ELR (cell line): ENCODE measurements at regions not wholly inside any gene's neighbourhood (a gene's known extent, or its start where the extent isn't known, plus 50 kb on each side); places are given as distances from the start of the nearest gene placed in this dataset.
"Not testable (repeated sequence)": the region's sequence is repeated elsewhere in the genome, so short reads cannot be mapped to it uniquely, and the experiment has no call there.

Experiments
- DNase-seq: peaks from one replicate; pipeline ENCODE4 v3.0.0-alpha.2; 2015; ENCODE audit warnings: low read depth

- DNase-seq, result peak; percentile 32
These were observed 283.9 kb upstream of the RIMS1 start for GRCh38 chr6:71602385-71603007.

- DNase-seq, result no peak
These were observed 283.3 kb upstream of the RIMS1 start for GRCh38 chr6:71603021-71603420.

- peak; percentile 14 for DNase-seq
These were observed 277.7 kb upstream of the RIMS1 start for GRCh38 chr6:71608646-71609045.

GRCh38 chr6:71619836-71620235, 266.5 kb upstream of the RIMS1 start:
- no peak for DNase-seq

GRCh38 chr6:71621918-71622519, 264.3 kb upstream of the RIMS1 start:
- DNase-seq, result peak; percentile 52

GRCh38 chr6:71642120-71642519, 244.2 kb upstream of the RIMS1 start:
- DNase-seq, result no peak

- DNase-seq, result no peak
These were observed 243.6 kb upstream of the RIMS1 start for GRCh38 chr6:71642793-71643192.

GRCh38 chr6:71645299-71645698, 241.1 kb upstream of the RIMS1 start:
- DNase-seq, result no peak

GRCh38 chr6:71649915-71650314, 236.4 kb upstream of the RIMS1 start:
- peak; percentile 1 for DNase-seq

- DNase-seq, result no peak
These were observed 234.7 kb upstream of the RIMS1 start for GRCh38 chr6:71651636-71652035.

- no peak for DNase-seq
These were observed 230.2 kb upstream of the RIMS1 start for GRCh38 chr6:71656121-71656520.

- no peak for DNase-seq
These were observed 220.4 kb upstream of the RIMS1 start for GRCh38 chr6:71665931-71666330.

- DNase-seq, result no peak
These were observed 213.5 kb upstream of the RIMS1 start for GRCh38 chr6:71672876-71673275.

GRCh38 chr6:71675386-71675785, 211.0 kb upstream of the RIMS1 start:
- DNase-seq, result no peak

- no peak for DNase-seq
These were observed 210.1 kb upstream of the RIMS1 start for GRCh38 chr6:71676298-71676697.

- DNase-seq, result no peak
These were observed 208.3 kb upstream of the RIMS1 start for GRCh38 chr6:71678091-71678490.

GRCh38 chr6:71681234-71681867, 205.0 kb upstream of the RIMS1 start:
- DNase-seq, result no peak

GRCh38 chr6:71686021-71686677, 200.2 kb upstream of the RIMS1 start:
- not testable (repeated sequence) for DNase-seq

- DNase-seq, result no peak
These were observed 187.6 kb upstream of the RIMS1 start for GRCh38 chr6:71698702-71699101.

GRCh38 chr6:71706523-71706922, 179.8 kb upstream of the RIMS1 start:
- DNase-seq, result no peak

GRCh38 chr6:71707059-71707458, 179.3 kb upstream of the RIMS1 start:
- no peak for DNase-seq

GRCh38 chr6:71720705-71721104, 165.6 kb upstream of the RIMS1 start:
- no peak for DNase-seq

- peak; percentile 19 for DNase-seq
These were observed 164.7 kb upstream of the RIMS1 start for GRCh38 chr6:71721642-71722041.
